Suprapubic skin (tissue), 4 donors: ENCODE measurements at regions not wholly inside any gene's neighbourhood (a gene's known extent, or its start where the extent isn't known, plus 50 kb on each side); places are given as distances from the start of the nearest gene placed in this dataset.
"Not testable (repeated sequence)": the region's sequence is repeated elsewhere in the genome, so short reads cannot be mapped to it uniquely, and the experiment has no call there.

ENCODE experiments used
- DNase-seq, 2 donors: peaks; one replicate each; pipeline ENCODE4 v3.0.0-alpha.2; 2019; ENCODE audit warnings: low spot score in 2 of 2
- H3K27ac ChIP-seq: fragments of 200-600 bp; sonication (generic); one replicate; pipeline ENCODE4 v1.5.1; 2019
- H3K27me3 ChIP-seq: fragments of 200-600 bp; sonication (generic); one replicate; pipeline ENCODE4 v1.5.1; 2019
- H3K36me3 ChIP-seq: fragments of 200-600 bp; sonication (generic); one replicate; pipeline ENCODE4 v1.5.1; 2019
- H3K4me1 ChIP-seq: fragments of 200-600 bp; sonication (generic); one replicate; pipeline ENCODE4 v1.5.1; 2019
- H3K4me3 ChIP-seq: fragments of 200-600 bp; sonication (generic); one replicate; pipeline ENCODE4 v1.5.1; 2019; ENCODE audit warnings: mild to moderate bottlenecking
- H3K9me3 ChIP-seq: fragments of 200-600 bp; sonication (generic); one replicate; pipeline ENCODE4 v1.5.1; 2019
- EP300 ChIP-seq: sonication (generic); formaldehyde crosslinking; IDR thresholded peaks from one replicate; pipeline ENCODE4 v1.6.1; 2017; ENCODE audit warnings: antibody characterized with exemption
- POLR2A ChIP-seq, 2 donors: fragments of 450-650 bp; IDR thresholded peaks; one replicate each; pipeline ENCODE4 v1.6.1; 2017; ENCODE audit warnings: antibody characterized with exemption in 2 of 2, mild to moderate bottlenecking in 2 of 2, moderate library complexity in 2 of 2
- POLR2AphosphoS5 ChIP-seq, 3 donors: sonication (generic); formaldehyde crosslinking; IDR thresholded peaks; one replicate each; pipeline ENCODE4 v1.6.1; 2017; ENCODE audit warnings: antibody characterized with exemption in 3 of 3
- WGBS: methylation state at CpG from one replicate; pipeline ENCODE4 v1.1.5; 2018; 5-methylcytosine and 5-hydroxymethylcytosine counted together
- TF ChIP-seq, protein P1 (sequence below), 2 donors: fragments of 200-600 bp in 1 of 2; fragments of 450-650 bp in 1 of 2; sonication (generic) in 1 of 2; IDR thresholded peaks; one replicate each; pipeline ENCODE4 v1.5.1; 2016 to 2019; ENCODE audit warnings: antibody characterized with exemption in 2 of 2, mild to moderate bottlenecking in 1 of 2, moderate library complexity in 1 of 2

GRCh38 chr3:26132942-26133341 is 343.1 kb downstream of the OXSM start:
- H3K9me3 ChIP-seq = peaks cover 5% of the 10 kb centered on the region

GRCh38 chr3:26141296-26141695 is 351.4 kb downstream of the OXSM start:
- TF ChIP-seq POLR2AphosphoS5 (IDR thresholded peaks at IDR 0.05) = no peak
- TF ChIP-seq EP300 = no peak
- no peak for TF ChIP-seq POLR2A (IDR thresholded peaks at IDR 0.05)
- no peaks in the 10 kb centered on the region for H3K27me3 ChIP-seq
- H3K4me1 ChIP-seq = no peaks in the 10 kb centered on the region
- no peaks in the 10 kb centered on the region for H3K9me3 ChIP-seq
- 42% methylated on average over 1 of the region's 1 CpG for WGBS
- DNase-seq = no peak
- no peak overlapping the region for H3K4me3 ChIP-seq
- H3K36me3 ChIP-seq = no peaks in the 10 kb centered on the region
- H3K27ac ChIP-seq = no peak overlapping the region

More at GRCh38 chr3:26132942-26133341, 343.1 kb downstream of the OXSM start:
- H3K4me1 ChIP-seq = no peaks in the 10 kb centered on the region
- H3K27me3 ChIP-seq = no peaks in the 10 kb centered on the region
- TF ChIP-seq EP300 (no peak), POLR2A (IDR thresholded peaks at IDR 0.05) (no peak), POLR2AphosphoS5 (IDR thresholded peaks at IDR 0.05) (no peak)
- TF ChIP-seq, protein P1, sequence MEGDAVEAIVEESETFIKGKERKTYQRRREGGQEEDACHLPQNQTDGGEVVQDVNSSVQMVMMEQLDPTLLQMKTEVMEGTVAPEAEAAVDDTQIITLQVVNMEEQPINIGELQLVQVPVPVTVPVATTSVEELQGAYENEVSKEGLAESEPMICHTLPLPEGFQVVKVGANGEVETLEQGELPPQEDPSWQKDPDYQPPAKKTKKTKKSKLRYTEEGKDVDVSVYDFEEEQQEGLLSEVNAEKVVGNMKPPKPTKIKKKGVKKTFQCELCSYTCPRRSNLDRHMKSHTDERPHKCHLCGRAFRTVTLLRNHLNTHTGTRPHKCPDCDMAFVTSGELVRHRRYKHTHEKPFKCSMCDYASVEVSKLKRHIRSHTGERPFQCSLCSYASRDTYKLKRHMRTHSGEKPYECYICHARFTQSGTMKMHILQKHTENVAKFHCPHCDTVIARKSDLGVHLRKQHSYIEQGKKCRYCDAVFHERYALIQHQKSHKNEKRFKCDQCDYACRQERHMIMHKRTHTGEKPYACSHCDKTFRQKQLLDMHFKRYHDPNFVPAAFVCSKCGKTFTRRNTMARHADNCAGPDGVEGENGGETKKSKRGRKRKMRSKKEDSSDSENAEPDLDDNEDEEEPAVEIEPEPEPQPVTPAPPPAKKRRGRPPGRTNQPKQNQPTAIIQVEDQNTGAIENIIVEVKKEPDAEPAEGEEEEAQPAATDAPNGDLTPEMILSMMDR (IDR thresholded peaks at IDR 0.05) = no peak
- DNase-seq = no peak
- H3K36me3 ChIP-seq = no peaks in the 10 kb centered on the region
- no peak overlapping the region for H3K27ac ChIP-seq
- H3K4me3 ChIP-seq = no peak overlapping the region

- H3K27me3 ChIP-seq = no peaks in the 10 kb centered on the region
- H3K9me3 ChIP-seq = no peaks in the 10 kb centered on the region
- H3K36me3 ChIP-seq = no peaks in the 10 kb centered on the region
- H3K4me1 ChIP-seq = no peaks in the 10 kb centered on the region
- H3K4me3 ChIP-seq = no peak overlapping the region
- 47% methylated on average over 3 of the region's 3 CpGs for WGBS
- TF ChIP-seq, protein P1 (IDR thresholded peaks at IDR 0.05) = no peak
- TF ChIP-seq EP300 (no peak), POLR2A (IDR thresholded peaks at IDR 0.05) (no peak), POLR2AphosphoS5 (IDR thresholded peaks at IDR 0.05) (no peak)
- no peak for DNase-seq
- H3K27ac ChIP-seq = no peak overlapping the region
These were observed 355.9 kb downstream of the OXSM start for GRCh38 chr3:26145769-26146168.

GRCh38 chr3:26157428-26157827 is 367.5 kb downstream of the OXSM start:
- H3K27ac ChIP-seq, DNase-seq, H3K27me3 ChIP-seq, H3K36me3 ChIP-seq, H3K4me1 ChIP-seq, H3K9me3 ChIP-seq, H3K4me3 ChIP-seq: not testable (repeated sequence)
- 92% methylated on average over 4 of the region's 4 CpGs for WGBS

- no peak for DNase-seq
- no peak overlapping the region for H3K4me3 ChIP-seq
- H3K4me1 ChIP-seq = no peaks in the 10 kb centered on the region
- no peaks in the 10 kb centered on the region for H3K36me3 ChIP-seq
- no peaks in the 10 kb centered on the region for H3K27me3 ChIP-seq
- no peak overlapping the region for H3K27ac ChIP-seq
- TF ChIP-seq, protein P1 (IDR thresholded peaks at IDR 0.05) = no peak
- H3K9me3 ChIP-seq = peaks cover 12% of the 10 kb centered on the region
These were observed 381.1 kb downstream of the OXSM start for GRCh38 chr3:26171006-26171405.

DNA sequence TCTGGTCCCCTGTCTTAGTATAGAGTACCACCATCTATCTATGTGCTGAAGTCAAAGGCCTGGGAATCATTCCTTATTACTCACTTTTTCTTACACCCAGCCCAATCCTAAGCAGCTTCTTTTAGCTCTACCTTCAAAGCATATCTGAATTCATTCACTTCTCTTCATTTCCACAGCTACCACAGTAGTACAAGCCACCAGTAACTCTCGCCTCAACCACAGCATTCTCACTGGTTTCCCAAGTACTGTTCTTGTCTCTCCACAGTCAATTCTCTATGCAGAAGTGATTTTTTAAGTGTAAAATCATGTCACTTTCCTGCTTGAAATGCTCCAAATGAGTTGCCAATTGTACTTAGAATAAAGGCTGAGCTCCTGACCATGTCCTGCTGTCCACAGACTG is 401.7 kb downstream of the OXSM start:
- H3K36me3 ChIP-seq = no peaks in the 10 kb centered on the region
- no peak for DNase-seq
- H3K9me3 ChIP-seq = peaks cover 16% of the 10 kb centered on the region
- H3K4me3 ChIP-seq = no peak overlapping the region
- H3K27me3 ChIP-seq = no peaks in the 10 kb centered on the region
- H3K27ac ChIP-seq = no peak overlapping the region
- WGBS = 96% methylated on average over 1 of the region's 1 CpG
- TF ChIP-seq EP300 = no peak
- no peak for TF ChIP-seq POLR2A (IDR thresholded peaks at IDR 0.05)
- TF ChIP-seq, protein P1 (IDR thresholded peaks at IDR 0.05) = no peak
- TF ChIP-seq POLR2AphosphoS5 (IDR thresholded peaks at IDR 0.05) = no peak
- no peaks in the 10 kb centered on the region for H3K4me1 ChIP-seq
